ENCODE measurements at regions not wholly inside any gene's neighbourhood (a gene's known extent, or its start where the extent isn't known, plus 50 kb on each side); places are given as distances from the start of the nearest gene placed in this dataset.

- no peak overlapping the region for H3K27ac ChIP-seq
- TF ChIP-seq ZFX (IDR thresholded peaks at IDR 0.05; ENCODE audit: borderline replicate concordance) (no peak), CTCF (IDR thresholded peaks at IDR 0.05) (no peak)
Measured at GRCh38 chr1:220956501-220957232, 77.4 kb downstream of the HLX start.

- no peak overlapping the region for H3K27ac ChIP-seq
- TF ChIP-seq ZFX (IDR thresholded peaks at IDR 0.05; ENCODE audit: borderline replicate concordance) (no peak), CTCF (IDR thresholded peaks at IDR 0.05) (no peak)
Measured at GRCh38 chr1:220957233-220957605, 78.0 kb downstream of the HLX start.

GRCh38 chr1:220958234-220958633, 79.0 kb downstream of the HLX start:
- H3K27ac ChIP-seq: no peak overlapping the region
- TF ChIP-seq CTCF (IDR thresholded peaks at IDR 0.05) (no peak), ZFX (IDR thresholded peaks at IDR 0.05; ENCODE audit: borderline replicate concordance) (no peak)

DNA sequence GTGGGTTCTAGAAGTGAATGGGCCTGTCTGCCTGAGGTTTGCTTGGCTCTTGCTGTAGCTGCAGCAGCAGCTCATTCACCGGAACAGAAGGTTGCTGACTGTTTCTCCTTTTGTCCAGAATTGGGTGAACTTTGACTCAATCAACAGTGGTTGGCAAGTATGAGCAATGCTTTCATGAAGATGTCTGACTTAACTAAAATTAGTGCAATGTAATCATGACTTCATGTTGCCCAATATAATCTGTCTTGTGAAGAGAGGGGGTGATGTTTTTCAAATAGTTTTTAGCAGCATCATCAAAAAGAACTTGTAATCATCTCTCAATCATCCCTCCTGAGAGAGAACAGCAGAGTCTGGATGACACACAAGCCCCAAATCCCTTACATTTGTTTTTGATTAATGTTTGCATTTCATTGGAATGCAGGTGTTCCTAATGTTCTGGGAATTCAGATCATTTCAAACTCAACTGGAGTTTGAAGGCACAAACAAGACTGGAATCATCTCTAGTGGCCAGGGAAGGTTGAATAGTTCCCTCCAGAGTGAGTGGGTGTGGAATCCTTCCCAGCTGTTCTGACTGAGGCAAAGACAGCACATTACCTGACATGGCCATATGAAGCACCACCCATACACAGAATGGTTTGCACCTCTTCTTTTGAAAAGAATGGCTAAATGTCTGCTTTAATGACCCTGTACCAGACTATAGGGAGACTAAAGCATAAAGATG, 82.9 kb downstream of the HLX start:
- H3K27ac ChIP-seq: no peak overlapping the region
- TF ChIP-seq CTCF (IDR thresholded peaks at IDR 0.05) (no peak), ZFX (IDR thresholded peaks at IDR 0.05; ENCODE audit: borderline replicate concordance) (no peak)

- no peak overlapping the region for H3K27ac ChIP-seq
- TF ChIP-seq CTCF (IDR thresholded peaks at IDR 0.05): no peak
- TF ChIP-seq ZFX (IDR thresholded peaks at IDR 0.05; ENCODE audit: borderline replicate concordance): no peak
Measured at GRCh38 chr1:220966041-220966440, 86.8 kb downstream of the HLX start.

DNA sequence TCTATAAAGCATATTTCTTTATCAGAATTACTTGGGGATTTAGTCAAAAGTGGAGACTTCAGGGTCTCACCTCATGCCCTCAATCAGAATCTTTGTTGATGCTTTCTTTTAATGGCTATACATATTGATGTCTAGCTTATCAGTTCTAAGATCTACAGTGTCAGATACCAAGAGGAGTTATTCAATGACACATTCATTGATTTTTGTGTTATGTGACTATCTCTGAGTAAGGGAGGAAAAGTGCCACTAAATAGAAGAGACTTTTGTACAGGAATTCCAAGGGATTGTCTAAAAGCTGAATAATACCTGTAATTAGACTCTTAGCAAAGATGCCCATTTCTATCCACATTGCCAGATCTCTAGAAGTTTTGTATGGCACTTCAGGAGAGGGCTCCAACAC, 87.2 kb downstream of the HLX start:
- TF ChIP-seq ZFX (IDR thresholded peaks at IDR 0.05; ENCODE audit: borderline replicate concordance) (no peak), CTCF (IDR thresholded peaks at IDR 0.05) (no peak)
- no peak overlapping the region for H3K27ac ChIP-seq
